ENCODE measurements at regions not wholly inside any gene's neighbourhood (a gene's known extent, or its start where the extent isn't known, plus 50 kb on each side); places are given as distances from the start of the nearest gene placed in this dataset.
A peak's percentile ranks its signal among the peaks of the same experiment; 100 is the strongest.

GRCh38 chr1:56313560-56313959 lies 265.8 kb downstream of the PLPP3 start:
- no peak for DNase-seq (ENCODE audit: low spot score)

DNA sequence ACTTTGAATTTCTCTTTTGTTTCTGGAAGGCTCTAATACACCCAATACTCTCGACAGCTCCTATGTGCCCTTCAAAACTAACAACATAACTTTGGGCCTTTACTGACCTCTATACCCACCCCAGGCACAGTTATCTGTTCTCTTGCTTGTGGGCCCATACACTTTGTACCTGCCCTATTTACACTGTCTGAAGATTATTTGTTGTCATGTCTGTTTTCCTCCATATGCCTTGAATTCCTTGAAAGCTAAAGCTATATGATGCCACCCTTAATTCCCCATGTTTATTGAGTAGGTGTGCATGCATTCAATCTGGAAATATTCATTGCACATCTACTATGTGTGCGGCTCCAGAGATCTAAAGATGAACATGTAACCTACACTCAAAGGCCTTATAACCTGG lies 267.6 kb downstream of the PLPP3 start:
- no peak for DNase-seq (ENCODE audit: low spot score)

DNA sequence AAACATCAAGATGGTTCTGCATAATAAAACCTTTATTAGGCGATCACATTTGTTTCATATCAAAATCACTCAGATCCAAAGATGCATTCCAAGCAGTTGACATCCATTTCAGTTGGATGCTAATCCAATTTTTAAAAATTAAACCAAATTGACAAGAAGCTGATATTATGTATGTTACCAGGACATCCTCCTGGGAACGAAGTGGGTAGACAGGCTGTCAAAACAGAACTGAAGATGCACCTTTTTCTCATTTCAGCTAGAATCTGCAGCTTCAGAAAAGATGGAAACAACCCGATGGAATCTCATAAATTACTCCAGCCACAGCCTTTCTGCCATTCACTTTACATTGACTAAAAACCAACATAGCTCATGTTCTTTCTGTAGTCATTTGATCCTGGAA lies 268.4 kb downstream of the PLPP3 start:
- DNase-seq (ENCODE audit: low spot score): no peak

- DNase-seq (ENCODE audit: low spot score): no peak
These were observed 270.3 kb downstream of the PLPP3 start for GRCh38 chr1:56309065-56309464.

GRCh38 chr1:56304975-56305374 lies 274.4 kb downstream of the PLPP3 start:
- DNase-seq (ENCODE audit: low spot score): no peak

- no peak for DNase-seq (ENCODE audit: low spot score)
These were observed 275.6 kb downstream of the PLPP3 start for GRCh38 chr1:56303805-56304204.

GRCh38 chr1:56302878-56303277 lies 276.5 kb downstream of the PLPP3 start:
- DNase-seq (ENCODE audit: low spot score): no peak

DNA sequence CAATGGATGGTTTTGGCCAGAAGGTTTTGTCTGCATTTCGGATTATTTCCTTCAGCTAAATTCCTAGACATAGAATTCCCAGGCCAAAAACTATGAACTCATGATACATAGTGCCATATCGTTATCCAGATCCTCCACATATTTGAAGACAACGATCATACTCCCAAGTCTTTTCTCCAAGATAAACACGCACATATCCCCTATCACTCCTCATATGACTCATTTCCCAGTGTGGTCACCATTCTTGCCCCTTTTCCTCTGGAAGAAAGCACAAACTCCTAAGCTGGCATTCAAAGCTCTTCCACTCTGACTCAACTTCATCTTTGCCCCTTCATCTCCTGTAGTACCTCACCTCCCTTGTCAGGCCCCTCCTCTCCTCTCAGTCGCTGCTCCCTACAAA lies 277.6 kb downstream of the PLPP3 start:
- no peak for DNase-seq (ENCODE audit: low spot score)

- DNase-seq (ENCODE audit: low spot score): no peak
These were observed 278.5 kb downstream of the PLPP3 start for GRCh38 chr1:56300836-56301235.

GRCh38 chr1:56298866-56299265 lies 280.5 kb downstream of the PLPP3 start:
- no peak for DNase-seq (ENCODE audit: low spot score)

- DNase-seq (ENCODE audit: low spot score): no peak
These were observed 281.5 kb downstream of the PLPP3 start for GRCh38 chr1:56297904-56298303.

GRCh38 chr1:56297208-56297607 lies 282.2 kb downstream of the PLPP3 start:
- DNase-seq (ENCODE audit: low spot score): no peak

GRCh38 chr1:56295949-56296929 lies 283.1 kb downstream of the PLPP3 start:
- DNase-seq (ENCODE audit: low spot score): no peak

DNA sequence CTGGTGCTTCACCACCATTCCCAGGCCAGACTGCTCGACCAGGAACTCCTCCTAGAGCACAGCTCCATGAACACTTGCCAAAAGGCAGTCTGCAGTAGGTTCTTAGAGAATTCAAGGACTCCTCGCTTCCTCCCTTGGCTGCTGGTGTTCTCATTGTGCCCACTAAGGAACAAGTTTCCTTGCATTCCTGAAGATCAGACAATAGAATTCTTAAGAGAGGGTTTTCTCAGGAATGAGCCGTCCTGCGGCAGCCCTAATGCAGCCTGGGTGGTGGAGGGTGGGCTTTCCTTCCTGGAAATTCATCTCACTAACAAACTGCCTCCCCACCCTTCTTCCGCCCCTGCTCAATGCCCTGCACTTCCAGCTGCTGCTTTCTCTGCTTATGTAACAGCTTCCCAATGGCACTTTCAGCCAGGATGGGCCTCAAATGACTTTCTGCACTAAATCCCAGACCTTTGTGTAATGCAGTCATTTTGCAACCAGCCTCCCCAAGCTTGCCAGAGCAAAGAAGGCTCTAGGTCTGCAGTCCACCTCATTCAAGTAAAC lies 287.9 kb downstream of the PLPP3 start:
- peak; percentile 31 for DNase-seq (ENCODE audit: low spot score)

DNA sequence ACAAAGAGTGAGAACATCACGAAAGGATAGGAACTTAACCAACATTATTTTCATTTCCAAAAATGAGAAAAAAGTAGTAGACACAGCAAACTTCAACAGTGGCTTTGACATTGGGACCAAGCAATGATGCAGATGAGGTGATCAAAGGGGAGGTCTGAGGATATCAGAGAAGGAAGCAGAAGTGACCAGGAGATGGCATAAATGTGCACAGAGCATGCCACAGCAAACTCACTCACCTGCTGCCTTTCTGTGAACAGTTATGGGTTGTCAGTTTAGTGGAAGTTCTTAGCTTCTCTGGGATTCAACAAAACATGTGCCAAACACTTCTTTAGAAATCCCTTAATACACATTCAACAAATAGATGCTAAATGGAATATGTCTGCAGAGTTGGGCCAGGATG lies 290.1 kb downstream of the PLPP3 start:
- DNase-seq (ENCODE audit: low spot score): no peak

DNA sequence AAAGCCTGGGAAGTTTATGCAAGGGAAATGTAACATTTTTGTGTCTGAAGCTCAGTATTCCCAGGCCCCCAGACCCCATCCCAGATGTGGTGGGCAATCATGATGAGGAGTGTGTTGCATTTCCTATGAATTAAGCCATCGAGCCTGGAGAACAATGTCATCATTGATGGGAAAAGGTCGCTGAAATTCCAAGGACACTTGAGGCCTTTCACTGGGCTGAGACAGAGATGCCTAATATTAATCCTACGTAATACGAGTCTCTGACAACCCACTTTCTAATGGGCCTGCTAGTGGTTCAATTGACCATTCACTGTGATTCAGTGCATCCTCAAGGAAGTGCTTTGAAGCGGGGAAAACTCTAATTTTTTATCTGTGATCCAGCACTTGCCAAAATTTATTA lies 291.6 kb downstream of the PLPP3 start:
- DNase-seq (ENCODE audit: low spot score): no peak

GRCh38 chr1:56286956-56287355 lies 292.4 kb downstream of the PLPP3 start:
- no peak for DNase-seq (ENCODE audit: low spot score)

- DNase-seq (ENCODE audit: low spot score): no peak
These were observed 292.9 kb downstream of the PLPP3 start for GRCh38 chr1:56286506-56286905.

GRCh38 chr1:56285554-56286402 lies 293.6 kb downstream of the PLPP3 start:
- DNase-seq (ENCODE audit: low spot score): no peak

DNA sequence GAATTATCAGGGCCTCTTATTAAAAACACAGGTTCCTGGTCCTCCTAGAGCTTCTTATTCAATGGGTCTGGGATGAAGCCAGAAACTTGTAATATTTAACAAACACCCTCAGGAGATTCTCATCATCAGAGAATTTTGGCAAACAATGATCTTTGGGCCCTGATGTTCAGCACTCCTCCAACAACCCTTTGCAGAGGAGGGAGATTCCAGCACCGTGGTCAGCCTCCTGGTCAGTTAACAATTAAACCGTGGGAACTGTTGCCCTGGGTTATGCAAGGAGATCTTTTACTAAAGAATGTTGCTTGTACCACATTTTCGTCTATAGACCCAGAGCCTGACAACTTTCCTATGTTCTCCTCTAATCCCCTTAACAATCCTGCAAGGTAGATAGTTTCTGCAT lies 294.4 kb downstream of the PLPP3 start:
- no peak for DNase-seq (ENCODE audit: low spot score)

DNA sequence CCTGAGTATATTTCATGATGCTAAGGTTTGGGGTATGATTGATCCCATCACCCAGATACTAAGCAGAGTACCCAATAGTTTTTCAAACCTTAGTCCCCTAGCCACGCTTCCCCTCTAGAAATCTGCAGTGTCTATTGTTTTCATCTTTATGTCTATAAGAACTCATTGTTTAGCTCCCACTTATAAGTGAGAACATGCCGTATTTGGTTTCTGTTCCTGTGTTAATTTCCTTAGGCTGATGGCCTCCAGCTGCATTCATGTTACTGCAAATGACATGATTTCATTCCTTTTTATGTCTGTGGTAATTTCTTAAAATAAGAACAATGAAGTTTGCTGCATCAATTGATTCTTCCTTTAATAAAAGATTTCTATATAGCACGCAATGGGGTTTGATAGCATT lies 301.3 kb downstream of the PLPP3 start:
- no peak for DNase-seq (ENCODE audit: low spot score)

GRCh38 chr1:56268519-56269140 lies 310.7 kb downstream of the PLPP3 start:
- DNase-seq (ENCODE audit: low spot score): no peak

Data from iPS-NIHi11 (cell line).